HG03108 (cell line): ENCODE measurements at regions not wholly inside any gene's neighbourhood (a gene's known extent, or its start where the extent isn't known, plus 50 kb on each side); places are given as distances from the start of the nearest gene placed in this dataset.
"Not testable (repeated sequence)": the region's sequence is repeated elsewhere in the genome, so short reads cannot be mapped to it uniquely, and the experiment has no call there.

Experiments
- ATAC-seq: cut with Tn5 transposase; IDR thresholded peaks from one replicate; pipeline ENCODE4 v1.9.1; 2021; ENCODE audit warnings: moderate library complexity; ENCODE audit not compliant: unreplicated experiment

DNA sequence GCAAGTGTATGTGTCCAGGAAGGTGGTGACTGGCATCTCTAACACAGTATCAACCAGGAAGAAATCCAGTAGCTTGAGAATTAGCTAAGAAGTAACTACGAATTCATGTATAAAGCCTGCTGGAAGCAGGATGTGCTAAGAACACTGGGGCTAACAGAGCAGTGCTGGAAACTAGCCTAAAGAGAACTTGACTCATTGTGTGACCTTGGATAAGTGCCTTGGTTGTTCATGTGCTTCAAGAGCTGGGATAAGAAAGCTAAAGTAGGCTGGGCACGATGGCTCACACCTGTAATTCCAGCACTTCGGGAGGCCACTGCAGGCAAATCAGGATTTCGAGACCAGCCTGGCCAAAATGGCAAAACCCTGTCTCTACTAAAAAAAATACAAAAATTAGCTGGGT is 186.9 kb downstream of the RRAGC start:
- no peak for ATAC-seq

DNA sequence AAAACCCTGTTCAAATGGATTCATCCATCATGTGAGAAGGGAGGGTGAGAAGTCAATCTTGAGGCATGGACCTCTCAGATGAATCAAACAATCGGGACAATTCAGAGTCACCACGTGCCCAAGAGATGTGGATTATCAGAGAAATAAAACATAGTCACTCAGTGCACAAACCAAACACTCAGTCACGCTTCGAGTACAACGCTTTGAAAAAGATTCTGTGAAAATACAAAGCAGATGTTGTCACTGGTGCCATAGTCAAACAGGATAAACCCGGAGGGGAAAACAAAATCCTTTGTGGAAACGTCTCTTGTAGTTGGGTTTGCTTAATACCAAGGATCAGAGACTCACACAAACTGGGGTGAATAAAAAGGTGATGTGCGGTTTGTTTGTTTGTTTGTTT is 188.4 kb downstream of the RRAGC start:
- no peak for ATAC-seq

DNA sequence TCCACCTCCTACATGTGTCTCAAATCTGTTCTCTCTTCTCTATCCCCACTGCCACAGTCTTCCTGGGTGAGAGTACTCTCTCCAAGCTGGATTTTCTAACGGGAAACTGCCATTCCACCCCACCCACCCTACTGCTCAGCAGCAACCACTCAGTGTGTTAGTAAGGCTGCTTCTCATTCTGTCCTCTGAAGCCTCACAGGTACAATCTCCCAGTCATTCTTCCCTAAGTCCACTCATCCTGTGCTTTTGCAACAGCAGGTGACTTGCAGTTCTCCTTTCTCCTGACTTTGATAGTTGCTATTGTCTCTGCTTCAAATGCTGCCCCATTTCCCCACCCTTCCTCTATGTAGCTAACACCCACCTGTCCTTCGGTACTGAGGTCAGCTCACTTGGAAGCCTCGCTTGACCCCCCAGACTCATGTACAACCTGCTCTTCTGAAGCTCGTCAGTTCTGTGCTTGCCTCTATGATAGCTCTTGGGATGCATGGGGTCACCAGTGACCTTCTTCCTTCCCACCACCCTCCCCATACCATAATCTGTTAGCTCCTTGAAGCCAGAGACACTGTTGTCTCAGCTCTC is 188.9 kb downstream of the RRAGC start:
- ATAC-seq = no peak

DNA sequence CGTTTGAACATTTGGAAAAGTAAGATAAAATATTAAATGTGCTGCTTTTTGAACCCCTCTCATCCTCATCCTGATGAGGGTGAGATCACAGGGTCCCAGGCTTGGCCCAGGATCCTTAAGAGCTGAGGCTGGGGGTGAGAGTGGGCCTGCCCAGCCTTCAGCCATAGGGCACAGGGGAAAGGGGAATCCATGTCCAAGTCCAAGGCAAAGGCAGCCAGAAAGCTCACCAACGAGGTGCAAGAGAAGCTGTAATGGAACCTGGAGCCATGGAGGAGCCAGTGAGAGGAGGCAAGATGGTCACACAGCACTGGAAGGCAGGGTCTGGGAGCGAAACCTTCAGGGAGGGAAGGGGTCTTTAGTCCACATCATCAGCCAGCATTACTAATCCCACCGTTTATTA is 191.9 kb downstream of the RRAGC start:
- ATAC-seq = no peak

DNA sequence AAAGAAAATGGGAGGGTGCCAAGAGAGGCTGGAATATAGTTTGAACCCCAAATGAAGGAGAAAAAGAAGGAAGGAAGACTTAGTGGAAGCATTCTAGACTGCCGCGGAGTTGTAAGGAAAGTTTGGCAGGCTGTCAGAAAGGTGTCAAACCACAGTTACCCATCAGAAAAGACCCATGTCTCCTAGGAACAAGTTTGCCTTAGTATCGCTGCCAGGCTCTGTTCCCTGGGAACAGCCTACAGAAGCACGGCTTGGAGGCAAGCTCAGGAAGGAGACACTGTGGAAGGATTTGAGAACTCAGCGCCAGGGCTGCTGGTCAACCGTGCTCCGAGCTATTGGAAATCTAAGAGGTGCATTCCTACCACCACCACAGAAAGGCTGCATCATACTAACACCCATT is 197.4 kb downstream of the RRAGC start:
- no peak for ATAC-seq

DNA sequence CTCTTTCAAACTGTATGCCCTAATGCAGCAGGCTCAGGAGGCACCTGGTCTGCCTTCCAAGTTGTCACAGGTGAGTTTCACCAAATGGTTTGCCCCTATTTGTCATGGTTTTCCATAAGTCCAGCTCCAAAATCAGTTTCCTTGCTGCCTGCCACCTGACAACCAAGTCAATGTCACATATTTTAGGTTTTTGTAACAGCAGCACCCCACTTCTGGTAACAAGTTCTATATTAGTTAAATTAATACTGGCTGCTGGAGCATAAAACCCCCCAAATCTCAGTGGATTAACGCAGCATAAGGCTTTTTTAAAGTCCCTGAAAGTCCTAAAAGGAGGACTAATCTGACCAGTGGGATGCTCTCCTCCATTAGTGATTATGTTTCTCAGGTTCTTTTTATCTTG is 200.7 kb downstream of the RRAGC start:
- ATAC-seq = no peak

DNA sequence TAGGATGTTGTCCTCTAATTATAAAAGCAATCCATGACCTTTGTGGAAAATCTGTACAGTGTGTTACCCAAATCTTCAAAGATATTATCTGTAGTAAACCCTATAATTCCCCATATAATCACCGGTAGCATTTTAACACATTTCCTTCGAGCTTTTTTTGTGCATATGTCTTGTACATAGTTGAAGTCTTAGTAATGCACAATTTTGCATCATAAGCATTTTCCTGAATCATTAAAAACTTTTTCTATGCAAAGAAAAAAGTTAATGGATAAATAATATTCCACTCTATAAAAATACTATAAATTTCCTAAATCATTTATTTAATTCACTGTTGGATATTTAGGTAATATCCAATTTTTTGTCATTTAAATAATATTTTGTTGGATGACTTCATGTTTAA is 201.7 kb downstream of the RRAGC start:
- no peak for ATAC-seq

DNA sequence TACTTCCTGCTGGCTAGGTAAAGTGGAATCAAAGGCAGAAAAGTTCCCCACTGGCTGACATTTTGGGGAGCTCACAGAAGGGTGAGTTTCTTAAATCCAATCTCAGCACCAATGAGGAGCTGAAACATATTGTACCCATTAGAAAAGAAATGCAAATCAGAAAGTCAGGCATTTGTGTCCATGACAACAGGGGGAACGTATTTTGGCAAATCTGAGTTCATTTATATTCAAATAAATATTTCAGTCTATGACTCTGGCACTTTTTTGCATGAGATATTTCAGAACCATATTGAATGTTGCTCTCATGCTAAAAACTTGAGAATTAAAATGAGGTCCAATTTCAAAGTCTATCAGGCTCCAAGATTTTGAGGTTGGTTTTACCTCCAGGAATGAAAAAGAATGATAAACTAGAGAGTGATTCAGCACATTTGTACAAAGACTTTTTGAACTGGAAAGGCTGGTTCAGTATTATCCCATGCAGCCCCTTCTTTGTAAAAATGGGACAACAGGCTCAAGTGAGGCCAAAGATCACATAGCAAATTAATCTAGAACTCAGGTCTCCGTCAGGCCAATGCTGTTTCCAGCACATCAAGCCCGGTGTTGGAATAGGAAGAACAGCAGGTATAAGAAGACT is 202.2 kb downstream of the RRAGC start:
- no peak for ATAC-seq

DNA sequence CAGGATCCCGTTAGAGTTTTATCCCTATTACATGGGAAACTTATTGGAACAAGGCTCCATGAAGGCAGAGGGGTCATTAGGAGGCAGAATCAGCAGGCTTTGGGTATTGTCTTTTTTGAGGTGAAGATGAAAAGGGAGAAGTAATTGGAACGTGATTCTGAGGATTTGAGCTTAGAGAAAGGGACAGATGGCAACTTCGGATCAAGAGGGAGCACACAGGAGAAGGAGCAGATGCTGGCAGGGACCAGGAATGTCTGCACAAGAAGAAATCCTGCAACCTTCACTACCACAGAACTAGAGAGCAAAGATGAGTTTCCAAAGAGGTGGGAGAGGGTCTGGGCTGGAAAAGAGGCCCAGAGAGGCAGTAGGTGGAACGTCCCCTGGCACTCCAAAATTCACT is 202.8 kb downstream of the RRAGC start:
- ATAC-seq = no peak

DNA sequence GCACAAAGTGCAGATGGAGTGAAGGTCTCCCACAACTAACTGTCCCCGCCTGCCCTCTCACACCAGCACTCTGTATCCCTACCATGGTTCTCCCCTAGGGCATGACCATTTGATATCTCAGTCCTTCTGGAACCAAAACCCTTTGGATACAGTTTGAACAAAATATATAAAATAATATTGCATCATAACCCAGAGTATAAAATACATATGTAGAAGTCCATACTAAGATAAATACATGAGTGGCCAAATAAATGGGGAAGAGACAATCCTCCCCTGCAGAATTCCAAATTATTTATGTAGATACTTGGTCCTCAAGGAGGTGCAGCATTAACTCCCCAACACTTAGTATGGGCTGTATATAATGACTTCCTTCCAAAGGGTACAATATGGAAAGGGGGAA is 207.4 kb downstream of the RRAGC start:
- no peak for ATAC-seq

DNA sequence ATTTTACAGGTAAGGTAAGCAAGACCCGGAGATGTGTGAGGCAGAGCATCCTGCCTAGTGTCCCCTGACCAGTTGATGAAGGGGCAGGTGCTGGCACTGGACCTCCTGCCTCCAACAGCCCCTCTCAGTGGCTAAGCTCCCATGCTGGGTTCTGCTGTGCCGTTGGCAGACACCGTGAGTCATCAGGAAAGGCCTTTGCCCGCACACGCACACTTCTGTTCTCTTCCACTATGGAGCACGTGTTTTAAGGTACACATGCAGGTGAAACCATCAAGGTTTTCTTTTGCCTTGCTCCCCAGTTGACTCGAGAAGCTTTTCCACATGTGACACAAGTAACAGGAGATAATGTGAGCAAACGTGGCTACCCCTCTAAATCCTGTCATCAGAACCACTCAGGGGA is 207.9 kb downstream of the RRAGC start:
- ATAC-seq = no peak

DNA sequence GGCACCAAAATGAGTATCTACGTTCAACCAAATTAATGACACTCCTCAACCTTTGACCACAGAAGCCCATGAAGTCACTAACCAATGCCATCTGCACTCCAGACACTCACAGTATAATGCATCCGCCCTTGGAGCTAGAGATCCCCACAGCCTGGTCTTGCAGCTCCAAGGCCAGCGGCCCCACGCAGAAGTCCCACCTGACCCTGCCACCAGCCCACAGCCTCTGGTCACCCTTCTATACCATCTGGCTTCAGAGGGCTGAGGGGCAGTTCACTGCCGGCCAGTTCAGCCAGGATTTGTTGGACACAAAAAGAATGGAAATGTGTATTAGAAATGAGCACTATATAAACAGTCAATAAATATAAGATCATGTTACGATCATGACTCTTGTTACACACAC is 211.2 kb downstream of the RRAGC start:
- no peak for ATAC-seq

DNA sequence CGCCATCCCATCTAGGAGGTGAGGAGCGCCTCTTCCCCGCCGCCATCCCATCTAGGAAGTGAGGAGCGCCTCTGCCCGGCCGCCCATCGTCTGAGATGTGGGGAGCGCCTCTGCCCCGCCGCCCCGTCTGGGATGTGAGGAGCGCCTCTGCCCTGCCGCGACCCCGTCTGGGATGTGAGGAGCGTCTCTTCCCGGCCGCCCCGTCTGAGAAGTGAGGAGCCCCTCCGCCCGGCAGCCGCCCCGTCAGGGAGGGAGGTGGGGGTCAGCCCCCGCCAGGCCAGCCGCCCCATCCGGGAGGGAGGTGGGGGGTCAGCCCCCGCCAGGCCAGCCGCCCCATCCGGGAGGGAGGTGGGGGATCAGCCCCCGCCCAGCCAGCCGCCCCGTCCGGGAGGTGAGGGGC is 212.2 kb downstream of the RRAGC start:
- ATAC-seq = not testable (repeated sequence)

DNA sequence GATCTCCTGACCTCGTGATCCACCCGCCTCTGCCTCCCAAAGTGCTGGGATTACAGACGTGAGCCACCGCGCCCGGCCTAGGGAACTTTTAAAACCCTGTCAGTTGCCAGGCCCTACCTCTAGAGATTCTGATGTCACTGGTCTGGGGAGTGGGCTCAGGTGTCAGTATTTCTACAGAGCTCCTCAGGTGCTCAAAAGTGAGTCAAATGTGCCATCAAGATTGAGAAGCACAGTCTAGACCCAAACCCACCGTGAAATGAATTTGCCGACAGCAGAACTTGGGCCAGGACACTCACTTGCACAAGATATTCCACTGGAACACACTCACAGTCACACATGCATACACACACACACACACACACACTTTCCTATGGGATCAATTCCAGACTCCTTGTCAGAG is 215.5 kb downstream of the RRAGC start:
- no peak for ATAC-seq

DNA sequence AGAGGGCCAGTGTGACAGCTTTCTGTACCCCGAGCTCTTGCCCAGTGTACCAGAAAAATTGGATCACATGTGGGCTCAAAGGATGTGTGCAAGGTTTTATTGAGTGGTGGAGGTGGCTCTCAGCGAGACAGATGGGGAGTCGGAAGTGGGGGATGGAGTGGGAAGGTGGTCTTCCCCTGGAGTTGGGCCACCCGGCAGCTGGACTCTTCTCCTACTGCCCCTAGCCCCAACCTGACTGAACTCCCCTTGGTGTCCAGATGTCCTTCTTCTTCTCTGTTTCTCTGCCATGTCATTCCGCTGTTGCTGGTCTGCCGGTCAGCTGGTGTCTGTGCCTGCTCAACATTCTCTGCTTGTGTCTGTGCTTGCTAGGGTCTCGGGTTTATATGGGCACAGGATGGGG is 217.9 kb downstream of the RRAGC start:
- no peak for ATAC-seq

DNA sequence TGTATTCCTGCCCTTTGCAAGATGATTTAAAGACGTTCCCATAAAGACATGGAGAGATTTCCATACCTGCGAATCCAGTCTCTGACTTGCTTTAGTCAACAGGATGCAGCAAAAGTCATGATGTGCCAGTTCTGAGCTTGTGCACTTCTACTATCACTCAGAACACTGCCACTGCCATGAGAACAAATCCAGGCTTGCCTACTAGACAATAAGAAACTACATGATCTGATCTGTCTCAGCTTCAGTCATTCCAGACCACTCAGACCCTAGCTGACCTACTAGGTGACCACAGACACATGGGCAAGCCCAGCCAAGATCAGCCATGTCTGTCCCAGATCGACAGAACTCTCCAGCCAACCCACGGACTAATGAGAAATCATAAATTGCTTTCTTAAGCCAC is 219.2 kb downstream of the RRAGC start:
- ATAC-seq = no peak

DNA sequence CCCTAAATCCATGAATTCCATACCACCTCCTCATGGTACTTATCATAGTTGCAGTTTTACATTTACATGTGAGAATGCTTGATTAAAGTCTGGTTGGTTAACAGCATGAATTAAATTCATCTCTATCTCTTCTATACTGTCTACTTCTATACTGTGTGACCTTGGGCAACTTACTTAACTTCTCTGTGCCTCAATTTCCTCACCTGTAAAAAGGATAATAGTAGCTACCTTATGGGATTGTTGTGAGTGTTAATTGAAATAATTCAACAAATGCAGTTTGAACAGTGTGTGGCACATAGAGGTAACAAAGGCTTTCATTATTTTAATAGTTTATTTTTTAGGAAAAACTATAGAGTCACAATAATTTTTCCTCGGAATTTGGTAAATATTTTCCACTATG is 231.3 kb downstream of the RRAGC start:
- no peak for ATAC-seq

DNA sequence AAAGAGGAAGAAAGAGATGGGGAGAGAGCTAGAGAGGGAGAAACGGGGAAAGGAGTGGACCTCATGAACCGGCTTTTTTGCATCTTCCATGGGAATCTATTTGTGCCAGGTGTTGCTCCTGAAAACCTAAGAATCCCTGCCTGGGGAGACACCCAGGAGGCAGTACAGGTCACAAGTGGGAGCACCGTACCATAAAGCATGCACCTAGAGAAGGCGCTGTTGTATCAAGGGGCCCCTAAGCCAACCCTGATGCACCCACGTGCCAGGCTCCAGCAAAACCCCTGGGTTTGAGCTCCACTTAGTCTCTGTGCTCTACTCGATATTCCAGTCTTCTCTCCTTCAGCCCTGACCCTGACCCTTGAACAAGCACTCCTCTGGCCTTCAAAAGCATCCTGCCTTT is 233.6 kb downstream of the RRAGC start:
- ATAC-seq = no peak

DNA sequence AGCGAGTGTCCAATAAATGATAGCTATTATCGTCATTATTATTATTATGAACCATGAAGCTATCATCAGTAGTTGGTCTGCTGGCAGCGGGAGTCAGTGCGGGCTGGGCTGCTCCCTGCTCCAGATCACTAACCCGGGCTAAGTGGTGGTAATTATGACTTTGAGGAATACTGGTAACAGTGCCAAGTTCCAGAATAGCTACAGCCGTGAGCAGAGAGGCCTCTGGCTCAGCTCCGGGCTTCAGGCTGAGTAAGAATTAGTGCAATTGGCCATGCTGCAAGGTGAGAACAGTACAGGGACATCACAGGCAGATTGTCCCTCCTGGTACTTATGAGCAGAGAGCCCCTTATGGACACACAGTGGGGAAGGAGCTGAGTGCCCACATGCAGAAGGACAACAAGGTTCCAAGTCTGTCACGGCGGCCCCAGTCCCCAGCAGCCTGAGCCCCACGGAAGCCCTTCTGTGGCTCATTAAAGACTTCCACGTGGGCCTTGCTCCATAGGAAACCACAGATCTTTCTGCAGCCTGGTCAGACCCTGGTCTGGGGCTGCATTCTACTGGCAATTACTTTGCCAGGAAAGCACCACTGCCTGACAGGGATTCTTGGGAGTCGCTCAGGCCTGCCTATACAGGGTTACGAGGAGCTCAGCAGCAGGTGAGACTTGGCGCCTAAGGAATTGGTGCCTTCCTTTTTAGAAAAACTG is 235.1 kb downstream of the RRAGC start:
- ATAC-seq = no peak

DNA sequence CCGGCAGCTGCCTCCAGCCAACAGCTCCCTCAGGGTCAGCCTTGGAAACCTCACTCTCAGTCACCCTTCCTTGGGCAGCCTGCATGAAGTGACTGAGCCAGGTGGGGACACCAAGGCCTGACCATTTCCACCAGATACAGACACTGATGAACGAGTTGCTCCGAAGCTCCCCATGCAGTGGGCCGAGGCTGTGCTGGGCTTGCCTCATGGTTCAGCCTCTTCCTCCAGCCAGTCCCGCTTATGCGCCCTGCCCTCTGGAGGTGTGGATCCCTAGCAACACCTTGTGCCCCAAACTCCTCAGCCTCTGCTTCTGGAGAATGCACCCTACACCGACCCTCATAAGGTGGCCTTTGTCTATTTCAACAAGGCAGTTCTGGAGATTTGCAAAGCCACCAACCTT is 236.0 kb downstream of the RRAGC start:
- no peak for ATAC-seq

DNA sequence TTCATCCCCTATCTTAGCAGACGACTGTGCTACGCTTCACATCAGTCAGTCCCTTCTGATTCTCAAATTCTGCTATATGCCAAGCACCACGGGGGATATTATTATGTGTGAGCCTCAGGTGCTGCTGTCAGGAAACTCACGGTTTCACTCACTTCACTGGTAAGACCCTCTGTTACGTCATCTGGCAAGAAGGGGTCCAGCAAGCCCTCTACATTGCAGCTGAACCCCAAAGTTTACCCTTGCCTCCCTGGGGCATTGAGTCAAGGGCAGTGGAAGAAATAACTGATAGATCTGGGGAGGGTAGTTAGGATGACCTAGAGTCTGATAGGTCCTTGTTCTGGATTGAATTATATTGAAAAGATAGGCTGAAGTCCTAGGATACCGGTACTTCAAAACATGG is 237.4 kb downstream of the RRAGC start:
- no peak for ATAC-seq

DNA sequence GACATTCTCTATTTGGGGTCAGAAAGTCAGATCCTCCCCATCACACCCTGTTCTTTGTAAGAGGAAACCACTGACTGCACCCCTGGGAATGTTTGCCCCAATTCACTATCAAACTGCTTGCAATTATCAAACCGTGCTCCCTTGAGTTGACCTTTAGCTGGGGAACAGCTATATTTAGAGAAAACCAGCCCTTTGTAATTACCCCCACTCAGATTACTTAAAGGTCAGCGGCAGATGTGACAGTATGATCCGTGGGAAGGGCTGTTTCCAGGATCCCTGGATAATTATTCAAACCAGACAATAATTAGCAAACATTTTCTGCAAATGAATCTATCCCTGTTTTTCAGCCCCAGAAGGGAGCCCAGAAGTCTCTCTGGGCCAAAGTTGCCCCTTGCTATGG is 242.7 kb downstream of the RRAGC start:
- ATAC-seq = no peak

DNA sequence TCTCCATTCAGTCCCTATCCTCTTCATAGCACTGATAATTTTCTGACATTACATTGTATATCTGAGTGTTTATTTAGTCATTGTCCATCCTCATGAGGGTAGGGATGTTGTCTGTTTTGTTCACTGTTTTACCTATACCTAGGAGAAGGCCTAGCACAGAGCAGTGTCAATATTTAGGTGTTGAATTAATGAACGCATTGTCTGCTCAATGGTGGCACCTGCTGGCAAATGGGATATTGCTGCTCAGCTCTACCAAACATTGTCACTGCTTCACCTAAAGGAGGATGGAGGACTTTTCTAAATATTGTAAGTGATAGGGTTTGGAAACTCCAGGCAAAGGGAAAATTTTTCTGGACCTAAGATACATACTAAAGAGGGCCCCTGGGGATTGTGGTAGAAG is 243.9 kb downstream of the RRAGC start:
- no peak for ATAC-seq
